NCI-H187 (cell line): ENCODE measurements at regions not wholly inside any gene's neighbourhood (a gene's known extent, or its start where the extent isn't known, plus 50 kb on each side); places are given as distances from the start of the nearest gene placed in this dataset.
"Not testable (repeated sequence)": the region's sequence is repeated elsewhere in the genome, so short reads cannot be mapped to it uniquely, and the experiment has no call there.

Source experiments
- DNase-seq, 2 experiments: peaks; one replicate each; lab custom pipeline; 2025; lab: John Stamatoyannopoulos, UW

- DNase-seq = no peak
Measured at GRCh38 chr7:137110091-137110509, 233.4 kb downstream of the PTN start.

- DNase-seq = not testable (repeated sequence)
Measured at GRCh38 chr7:137107802-137108201, 235.7 kb downstream of the PTN start.

- DNase-seq = not testable (repeated sequence)
Measured at GRCh38 chr7:137103526-137103925, 235.1 kb downstream of the CHRM2 start.

GRCh38 chr7:137097111-137097510 lies 228.7 kb downstream of the CHRM2 start:
- DNase-seq = no peak

- DNase-seq = no peak
Measured at GRCh38 chr7:137096607-137097006, 228.2 kb downstream of the CHRM2 start.

GRCh38 chr7:137093198-137093597 lies 224.7 kb downstream of the CHRM2 start:
- no peak for DNase-seq

- DNase-seq = no peak
Measured at GRCh38 chr7:137091396-137091795, 222.9 kb downstream of the CHRM2 start.

- no peak for DNase-seq
Measured at GRCh38 chr7:137086896-137087295, 218.4 kb downstream of the CHRM2 start.

GRCh38 chr7:137084607-137085380 lies 216.3 kb downstream of the CHRM2 start:
- DNase-seq = no peak

- DNase-seq = no peak
Measured at GRCh38 chr7:137082391-137082790, 213.9 kb downstream of the CHRM2 start.

GRCh38 chr7:137081321-137082093 lies 213.1 kb downstream of the CHRM2 start:
- no peak for DNase-seq

- no peak for DNase-seq
Measured at GRCh38 chr7:137080516-137081203, 212.2 kb downstream of the CHRM2 start.

- no peak for DNase-seq
Measured at GRCh38 chr7:137078781-137079180, 210.3 kb downstream of the CHRM2 start.

GRCh38 chr7:137074391-137075030 lies 206.1 kb downstream of the CHRM2 start:
- no peak for DNase-seq

- DNase-seq = no peak
Measured at GRCh38 chr7:137073571-137074325, 205.3 kb downstream of the CHRM2 start.
